SH-SY5Y (cell line): ENCODE measurements at regions not wholly inside any gene's neighbourhood (a gene's known extent, or its start where the extent isn't known, plus 50 kb on each side); places are given as distances from the start of the nearest gene placed in this dataset.

ENCODE experiments used
- GATA2 ChIP-seq: IDR thresholded peaks from 2 replicates; pipeline ENCODE4 v1.6.1; 2011; ENCODE audit warnings: mild to moderate bottlenecking, low read depth, low read length
- GATA3 ChIP-seq: IDR thresholded peaks from 2 replicates; pipeline ENCODE4 v1.6.1; 2011; ENCODE audit warnings: low read depth, mild to moderate bottlenecking, low read length, moderate library complexity

GRCh38 chr5:169424670-169425378 is 123.9 kb upstream of the SLIT3 start:
- TF ChIP-seq GATA2 (no peak), GATA3 (no peak)
